ENCODE measurements at regions not wholly inside any gene's neighbourhood (a gene's known extent, or its start where the extent isn't known, plus 50 kb on each side); places are given as distances from the start of the nearest gene placed in this dataset.
"Not testable (repeated sequence)": the region's sequence is repeated elsewhere in the genome, so short reads cannot be mapped to it uniquely, and the experiment has no call there.

DNA sequence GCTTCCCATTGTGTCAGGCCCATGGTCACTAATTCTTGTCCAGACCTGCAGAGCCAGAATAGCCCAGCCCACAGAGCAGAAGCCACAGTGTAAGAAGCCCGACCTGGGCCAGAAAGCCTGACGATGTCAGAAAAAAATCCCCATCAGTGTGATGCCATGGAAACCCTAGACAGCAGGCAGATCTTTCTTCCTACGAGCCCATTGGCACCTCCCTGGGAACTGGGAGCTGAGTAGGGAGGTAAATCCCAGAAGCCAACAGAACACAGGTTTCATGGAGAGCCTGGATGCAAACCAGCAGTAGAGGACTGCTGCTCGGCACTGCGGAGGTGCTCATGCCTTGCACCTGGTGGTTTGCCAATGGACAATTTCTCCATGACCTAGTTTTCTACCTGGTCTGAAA is 82.2 kb upstream of the SLC22A16 start:
- DNase-seq: no peak

GRCh38 chr6:110557199-110557598 is 80.8 kb upstream of the SLC22A16 start:
- DNase-seq: no peak

GRCh38 chr6:110556317-110557110 is 80.1 kb upstream of the SLC22A16 start:
- DNase-seq: no peak

DNA sequence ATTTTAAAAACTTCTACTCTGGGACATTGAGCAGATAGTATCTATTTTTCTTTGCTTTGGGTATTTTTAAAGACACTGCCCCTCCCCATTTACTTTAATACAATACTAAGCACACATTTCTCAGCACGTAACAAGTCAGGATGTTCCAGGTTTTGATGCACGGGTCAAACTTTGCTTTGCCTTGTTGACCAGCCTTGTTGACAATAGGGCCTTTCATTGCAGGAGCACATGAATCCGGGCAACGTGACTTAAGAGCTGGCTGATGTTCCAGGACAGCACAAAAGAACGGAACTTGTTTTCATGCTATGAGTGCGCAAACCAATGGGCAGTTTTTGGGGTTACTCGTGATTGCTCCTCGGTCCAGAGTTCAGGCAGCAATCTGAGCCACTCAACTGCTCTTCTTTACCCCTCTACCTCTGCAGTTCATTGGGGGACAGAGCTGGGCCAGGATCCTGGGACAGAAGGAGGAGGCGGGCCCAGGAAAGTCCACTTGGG is 78.6 kb upstream of the SLC22A16 start:
- DNase-seq: no peak

DNA sequence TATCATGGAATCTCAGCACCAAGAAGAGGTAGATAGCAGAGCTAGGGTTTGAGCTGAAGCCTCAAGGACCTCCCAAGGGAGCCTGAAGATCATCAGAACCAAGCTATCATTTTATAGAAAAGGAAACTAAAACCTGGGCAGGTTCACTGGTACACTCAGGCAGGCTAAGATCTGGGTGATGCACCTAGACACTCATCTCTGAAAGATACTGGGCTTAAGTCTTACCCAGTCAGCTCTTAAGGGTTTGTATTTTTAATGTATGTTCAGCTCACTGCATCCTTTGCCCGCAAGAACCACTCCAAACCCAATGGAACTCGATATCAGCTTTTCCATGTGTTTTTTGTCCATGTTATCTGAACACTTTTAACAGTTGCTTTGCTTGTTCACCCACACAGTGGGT is 78.0 kb upstream of the SLC22A16 start:
- DNase-seq: no peak

DNA sequence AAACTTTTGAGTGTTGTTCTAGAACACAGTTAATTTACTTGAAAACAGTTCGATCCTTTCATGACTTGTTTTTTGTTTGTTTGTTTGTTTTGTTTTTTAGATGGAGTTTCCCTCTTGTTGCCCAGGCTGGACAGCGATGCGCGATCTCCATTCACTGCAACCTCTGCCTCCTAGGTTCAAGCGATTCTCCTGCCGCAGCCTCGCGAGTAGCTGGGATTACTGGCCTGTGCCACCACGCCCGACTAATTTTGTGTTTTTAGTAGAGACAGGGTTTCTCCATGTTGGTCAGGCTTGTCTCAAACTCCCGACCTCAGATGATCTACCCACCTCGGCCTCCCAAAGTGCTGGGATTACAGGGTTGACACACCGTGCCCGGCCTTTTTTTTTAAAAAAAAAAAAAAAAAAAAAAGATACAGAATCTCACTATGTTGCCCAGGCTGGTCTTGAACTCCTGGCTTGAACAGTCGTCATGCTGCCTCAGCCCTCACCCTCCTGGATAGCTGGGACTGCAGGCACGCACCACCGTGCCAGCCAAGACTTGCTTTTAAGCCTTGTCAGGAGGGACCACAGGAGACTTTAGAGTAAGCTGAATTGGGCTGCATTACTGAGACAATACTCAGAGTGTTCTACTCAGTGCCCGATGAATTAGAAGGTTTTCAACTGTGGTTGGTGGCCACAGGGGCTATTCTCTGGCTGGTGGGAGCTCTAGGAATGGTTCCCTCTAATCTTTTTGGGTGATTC is 76.7 kb upstream of the SLC22A16 start:
- DNase-seq: no peak

DNA sequence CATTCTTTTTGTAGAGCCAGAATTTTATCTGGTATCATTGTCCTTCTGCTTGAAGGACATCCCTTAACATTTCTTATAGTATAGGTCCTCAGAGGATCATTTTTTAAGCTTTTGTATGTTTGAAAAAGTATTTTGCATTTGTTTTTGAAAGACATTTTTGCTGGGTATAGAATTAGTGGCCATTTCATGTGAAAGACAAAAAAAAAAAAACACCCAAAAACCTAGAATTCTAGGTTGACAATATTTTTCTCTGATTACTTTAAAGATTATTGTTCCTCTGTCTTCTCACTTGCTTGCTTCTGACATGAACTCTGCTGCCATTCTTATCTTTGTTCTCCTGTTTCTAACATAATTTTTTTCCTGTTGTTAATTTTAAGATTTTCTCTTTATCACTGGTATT is 75.7 kb upstream of the SLC22A16 start:
- no peak for DNase-seq

- no peak for DNase-seq
Measured at GRCh38 chr6:110551088-110551487, 74.7 kb upstream of the SLC22A16 start.

DNA sequence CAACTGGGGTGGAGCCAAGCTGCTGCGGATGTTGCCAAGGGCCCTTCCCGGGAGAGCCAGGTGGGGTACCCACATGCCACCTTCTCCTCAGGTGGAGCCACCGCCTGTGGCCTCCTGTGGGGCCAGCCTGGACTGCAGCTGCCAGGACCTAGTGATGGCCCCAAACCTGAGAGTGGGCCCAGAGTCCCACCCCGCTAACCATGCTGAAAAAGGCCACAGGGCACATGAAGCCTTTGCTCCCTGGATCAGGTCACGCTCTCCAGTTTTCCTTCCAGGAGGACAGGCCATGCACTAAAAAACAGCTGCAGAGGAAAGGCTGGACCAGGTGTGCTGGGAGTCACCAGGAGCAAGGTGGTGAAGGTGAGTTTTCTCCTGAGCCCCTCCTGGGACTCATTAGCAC is 73.9 kb upstream of the SLC22A16 start:
- DNase-seq: no peak

GRCh38 chr6:110549277-110549676 is 72.9 kb upstream of the SLC22A16 start:
- no peak for DNase-seq

DNA sequence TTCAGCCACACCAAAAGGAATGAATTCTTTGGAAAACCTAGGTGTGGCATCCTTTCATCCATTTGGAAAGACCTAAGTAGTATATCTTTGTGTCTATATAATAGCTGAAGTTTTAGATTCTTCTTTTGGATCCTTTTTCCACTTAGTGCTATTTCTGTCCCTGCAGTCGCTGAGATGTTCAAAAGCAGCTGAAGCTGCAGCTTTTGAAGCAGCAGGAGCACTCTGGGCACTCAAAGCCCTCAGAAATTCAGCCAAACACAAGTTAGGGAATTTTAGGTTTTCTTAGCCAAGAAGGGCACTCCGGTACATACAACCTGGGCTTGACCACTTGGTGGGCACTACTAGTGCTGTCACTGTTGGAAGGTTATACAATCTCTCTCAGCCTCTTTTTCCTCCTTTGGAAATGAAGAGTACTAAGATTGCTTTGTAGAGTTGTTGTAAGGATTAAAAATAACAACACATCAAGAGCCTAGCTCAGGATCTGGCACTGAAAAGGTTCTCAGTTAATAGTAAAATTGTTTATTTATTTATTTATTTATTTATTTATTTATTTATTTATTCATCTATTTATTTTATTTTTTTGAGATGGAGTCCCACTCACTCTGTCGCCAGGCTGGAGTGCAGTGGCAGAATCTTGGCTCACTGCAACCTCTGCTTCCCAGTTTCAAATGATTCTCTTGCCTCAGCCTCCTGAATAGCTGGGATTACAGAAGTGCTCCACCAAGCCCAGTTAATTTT is 71.9 kb upstream of the SLC22A16 start:
- DNase-seq: no peak

DNA sequence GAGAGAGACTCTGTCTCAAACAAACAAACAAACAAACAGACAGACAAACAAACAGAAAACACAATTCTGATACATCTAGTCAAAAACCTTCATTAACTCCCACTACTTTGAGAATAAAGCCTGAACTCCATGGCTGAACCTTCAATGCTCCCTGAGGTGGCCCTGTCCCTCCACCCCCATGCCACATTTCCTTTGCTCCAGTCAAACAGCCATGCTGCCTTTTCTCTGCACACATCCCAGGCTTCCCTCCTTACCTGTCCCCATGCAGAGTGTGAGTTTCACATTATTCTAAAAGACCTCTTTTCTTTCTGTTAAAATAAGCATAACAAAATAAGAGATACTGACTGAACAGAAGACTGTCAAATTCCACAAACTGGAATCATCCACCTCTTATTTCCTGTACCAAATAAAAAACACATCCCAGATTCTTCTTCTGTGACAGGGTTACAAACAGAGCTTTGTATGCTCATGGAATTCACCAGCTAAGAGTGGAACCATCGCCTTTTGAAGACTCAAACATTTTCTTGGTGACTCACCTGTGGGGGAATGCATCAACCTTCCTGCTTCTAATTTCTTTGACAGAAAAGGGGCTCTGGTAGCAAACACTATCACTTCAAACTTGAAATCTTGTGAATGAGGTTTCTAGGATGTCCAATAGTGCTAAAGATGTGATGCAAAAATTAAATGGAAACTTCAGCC is 71.0 kb upstream of the SLC22A16 start:
- no peak for DNase-seq

GRCh38 chr6:110545081-110545872 is 68.9 kb upstream of the SLC22A16 start:
- DNase-seq: no peak

- no peak for DNase-seq
Measured at GRCh38 chr6:110544472-110544871, 68.1 kb upstream of the SLC22A16 start.

GRCh38 chr6:110543106-110543505 is 66.7 kb upstream of the SLC22A16 start:
- no peak for DNase-seq

- DNase-seq: no peak
Measured at GRCh38 chr6:110542311-110543024, 66.1 kb upstream of the SLC22A16 start.

DNA sequence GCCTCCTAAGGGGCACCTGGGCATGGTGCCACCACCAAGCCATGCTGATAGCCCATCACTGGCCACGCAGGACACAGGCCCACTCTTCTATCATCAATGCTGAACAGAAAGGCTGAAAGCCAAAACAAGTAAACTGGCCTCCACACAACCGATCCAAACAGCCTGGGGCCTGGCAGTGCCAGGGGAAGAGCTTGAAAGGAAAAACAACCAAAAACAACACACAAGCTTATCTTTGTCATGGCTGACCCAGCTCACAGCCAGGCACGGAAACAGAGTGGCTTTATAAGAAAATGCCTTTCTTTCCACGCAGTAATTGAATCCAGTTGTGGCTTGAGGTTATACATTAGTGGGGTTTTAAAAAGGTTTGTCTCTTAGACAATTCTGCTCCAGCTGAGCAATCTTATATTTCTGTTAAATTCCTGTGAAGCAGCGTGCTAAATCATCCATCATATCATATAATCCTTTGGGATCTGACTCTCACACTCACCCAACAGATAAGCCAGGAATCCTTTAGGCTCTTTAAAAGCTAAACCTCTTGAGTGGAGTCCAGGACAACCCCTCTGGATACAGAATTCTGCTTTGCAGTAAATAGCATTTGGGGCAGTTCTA is 65.4 kb upstream of the SLC22A16 start:
- DNase-seq: no peak

DNA sequence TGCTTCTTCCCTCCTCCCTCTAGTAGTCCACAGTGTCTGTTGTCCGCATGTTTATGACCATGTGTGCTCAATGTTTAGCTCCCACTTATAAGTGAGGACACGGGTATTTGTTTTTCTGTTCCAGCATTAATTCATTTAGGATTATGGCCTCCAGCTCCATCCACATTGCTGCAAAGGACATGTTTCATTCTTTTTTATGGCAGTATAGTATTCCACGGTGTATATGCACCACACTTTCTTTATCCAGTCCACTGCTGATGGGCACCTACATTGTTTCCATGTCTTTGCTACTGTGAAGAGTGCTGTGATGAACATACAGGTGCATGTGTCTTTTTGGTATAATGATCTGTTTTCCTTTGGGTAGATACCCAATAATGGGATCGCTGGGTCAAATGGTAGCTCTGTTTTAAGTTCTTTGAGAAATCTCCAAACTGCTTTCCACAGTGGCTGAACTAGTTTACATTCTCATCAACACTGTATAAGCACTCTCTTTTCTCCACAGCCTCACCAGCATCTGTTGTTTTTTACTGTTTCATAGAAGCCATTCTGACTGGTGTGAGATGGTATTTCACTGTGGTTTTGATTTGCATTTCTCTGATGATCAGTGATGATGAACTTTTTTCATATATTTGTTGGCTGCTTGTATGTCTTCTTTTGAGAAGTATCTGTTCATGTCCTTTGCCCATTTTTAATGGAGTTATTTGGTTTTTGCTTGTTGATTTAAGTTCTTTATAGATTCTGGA is 63.0 kb upstream of the SLC22A16 start:
- DNase-seq: not testable (repeated sequence)

GRCh38 chr6:110538416-110539160 is 62.2 kb upstream of the SLC22A16 start:
- DNase-seq: no peak

Measured in activated CD4-positive, CD25-positive, alpha-beta regulatory T cell treated with anti-CD3 and anti-CD28 coated beads, Interleukin-2, amount 50 U/mL, for 72 hours (primary cell).